ENCODE measurements at regions not wholly inside any gene's neighbourhood (a gene's known extent, or its start where the extent isn't known, plus 50 kb on each side); places are given as distances from the start of the nearest gene placed in this dataset.

- no peak for DNase-seq (ENCODE audit: low read depth in 2 of 3, low spot score in 1 of 3)
Measured at GRCh38 chr5:57824047-57824446, 341.4 kb upstream of the ACTBL2 start.

- no peak for DNase-seq (ENCODE audit: low read depth in 2 of 3, low spot score in 1 of 3)
Measured at GRCh38 chr5:57822651-57823050, 340.0 kb upstream of the ACTBL2 start.

- no peak for DNase-seq (ENCODE audit: low read depth in 2 of 3, low spot score in 1 of 3)
Measured at GRCh38 chr5:57818397-57818796, 335.8 kb upstream of the ACTBL2 start.

- no peak for DNase-seq (ENCODE audit: low read depth in 2 of 3, low spot score in 1 of 3)
Measured at GRCh38 chr5:57817924-57818323, 335.3 kb upstream of the ACTBL2 start.

GRCh38 chr5:57817001-57817453 is 334.4 kb upstream of the ACTBL2 start:
- no peak for DNase-seq (ENCODE audit: low read depth in 2 of 3, low spot score in 1 of 3)

- DNase-seq (ENCODE audit: low read depth in 2 of 3, low spot score in 1 of 3), result no peak
Measured at GRCh38 chr5:57816108-57816507, 333.5 kb upstream of the ACTBL2 start.

- DNase-seq (ENCODE audit: low read depth in 2 of 3, low spot score in 1 of 3), result no peak
Measured at GRCh38 chr5:57805732-57806131, 323.1 kb upstream of the ACTBL2 start.

GRCh38 chr5:57805170-57805569 is 322.6 kb upstream of the ACTBL2 start:
- DNase-seq (ENCODE audit: low read depth in 2 of 3, low spot score in 1 of 3), result no peak

- no peak for DNase-seq (ENCODE audit: low read depth in 2 of 3, low spot score in 1 of 3)
Measured at GRCh38 chr5:57804505-57804904, 321.9 kb upstream of the ACTBL2 start.

- DNase-seq (ENCODE audit: low read depth in 2 of 3, low spot score in 1 of 3), result no peak
Measured at GRCh38 chr5:57804007-57804444, 321.4 kb upstream of the ACTBL2 start.

GRCh38 chr5:57802131-57802530 is 319.5 kb upstream of the ACTBL2 start:
- no peak for DNase-seq (ENCODE audit: low read depth in 2 of 3, low spot score in 1 of 3)

- no peak for DNase-seq (ENCODE audit: low read depth in 2 of 3, low spot score in 1 of 3)
Measured at GRCh38 chr5:57795203-57795602, 312.6 kb upstream of the ACTBL2 start.

- DNase-seq (ENCODE audit: low read depth in 2 of 3, low spot score in 1 of 3), result no peak
Measured at GRCh38 chr5:57791875-57792274, 309.3 kb upstream of the ACTBL2 start.

- DNase-seq (ENCODE audit: low read depth in 2 of 3, low spot score in 1 of 3), result no peak
Measured at GRCh38 chr5:57785946-57786345, 303.3 kb upstream of the ACTBL2 start.

- DNase-seq (ENCODE audit: low read depth in 2 of 3, low spot score in 1 of 3), result no peak
Measured at GRCh38 chr5:57784121-57784520, 301.5 kb upstream of the ACTBL2 start.

GRCh38 chr5:57783693-57784092 is 301.1 kb upstream of the ACTBL2 start:
- DNase-seq (ENCODE audit: low read depth in 2 of 3, low spot score in 1 of 3), result no peak

- DNase-seq (ENCODE audit: low read depth in 2 of 3, low spot score in 1 of 3), result no peak
Measured at GRCh38 chr5:57780961-57781325, 298.3 kb upstream of the ACTBL2 start.

GRCh38 chr5:57780306-57780960 is 297.8 kb upstream of the ACTBL2 start:
- no peak for DNase-seq (ENCODE audit: low read depth in 2 of 3, low spot score in 1 of 3)

GRCh38 chr5:57779383-57780223 is 297.0 kb upstream of the ACTBL2 start:
- peak in 2 of 3 donors; percentile 3 to 14 for DNase-seq (ENCODE audit: low read depth in 2 of 3, low spot score in 1 of 3)

GRCh38 chr5:57778501-57779091 is 296.0 kb upstream of the ACTBL2 start:
- DNase-seq (ENCODE audit: low read depth in 2 of 3, low spot score in 1 of 3), result no peak

GRCh38 chr5:57777174-57777581 is 294.6 kb upstream of the ACTBL2 start:
- no peak for DNase-seq (ENCODE audit: low read depth in 2 of 3, low spot score in 1 of 3)

- DNase-seq (ENCODE audit: low read depth in 2 of 3, low spot score in 1 of 3), result no peak
Measured at GRCh38 chr5:57776035-57776434, 293.4 kb upstream of the ACTBL2 start.
